OCI-LY7 (cell line): ENCODE measurements at regions not wholly inside any gene's neighbourhood (a gene's known extent, or its start where the extent isn't known, plus 50 kb on each side); places are given as distances from the start of the nearest gene placed in this dataset.
A peak's percentile ranks its signal among the peaks of the same experiment; 100 is the strongest.

Experiments
- BruUV-seq: library from RNA; stranded (reverse); fragments of 400-500 nt; replicated peaks from 2 replicates; lab custom pipeline; 2021; lab: Mats Ljungman, UMichigan
- CTCF ChIA-PET: fragments of 300-600 bp; sonication (Branson Sonifier 250); formaldehyde crosslinking; loops from one replicate; lab custom pipeline; 2022; ENCODE audit warnings: antibody characterized with exemption; ENCODE audit not compliant: unreplicated experiment; lab: Charles Lee
- POLR2A ChIA-PET: fragments of 300-600 bp; sonication (Branson Sonifier 250); formaldehyde crosslinking; loops from one replicate; lab custom pipeline; 2022; ENCODE audit warnings: antibody characterized with exemption; lab: Charles Lee
- DNase-seq: peaks from one replicate; pipeline ENCODE4 v3.0.0-alpha.2; 2015; ENCODE audit warnings: low spot score
- H2AFZ ChIP-seq: fragments of 200-600 bp; sonication (generic), shearing (Covaris generic); 2 replicates; pipeline ENCODE4 v1.6.1; 2014; ENCODE audit warnings: mild to moderate bottlenecking, antibody characterized with exemption, low read length, moderate library complexity
- H3K27ac ChIP-seq: fragments of 200-600 bp; sonication (generic); 2 replicates; pipeline ENCODE4 v1.5.1; 2014; ENCODE audit warnings: mixed run types, low read depth, mild to moderate bottlenecking, moderate library complexity, low read length, inconsistent platforms; ENCODE audit not compliant: poor library complexity, severe bottlenecking
- H3K36me3 ChIP-seq: fragments of 200-600 bp; sonication (generic); 2 replicates; pipeline ENCODE4 v1.6.1; 2014; ENCODE audit warnings: mild to moderate bottlenecking, antibody characterized with exemption, low read length, moderate library complexity, mixed read lengths; ENCODE audit not compliant: insufficient read depth
- H3K4me1 ChIP-seq: fragments of 200-600 bp; sonication (generic); 2 replicates; pipeline ENCODE4 v1.5.1; 2014; ENCODE audit warnings: mild to moderate bottlenecking, low read length; ENCODE audit not compliant: insufficient read depth, poor library complexity, severe bottlenecking
- H3K4me2 ChIP-seq: fragments of 200-600 bp; sonication (generic); 2 replicates; pipeline ENCODE4 v1.6.1; 2014; ENCODE audit warnings: mild to moderate bottlenecking, low read length
- H3K4me3 ChIP-seq: fragments of 200-600 bp; sonication (generic); 2 replicates; pipeline ENCODE4 v1.5.1; 2014; ENCODE audit warnings: mild to moderate bottlenecking, low read depth, low read length; ENCODE audit not compliant: poor library complexity, severe bottlenecking
- H3K79me2 ChIP-seq: fragments of 200-600 bp; sonication (generic); 2 replicates; pipeline ENCODE4 v1.6.1; 2016; ENCODE audit warnings: low read depth, mild to moderate bottlenecking, low read length, moderate library complexity, mixed read lengths; ENCODE audit not compliant: insufficient read depth
- H3K9me2 ChIP-seq: fragments of 200-600 bp; sonication (generic); 2 replicates; pipeline ENCODE4 v1.6.1; 2016; ENCODE audit warnings: mild to moderate bottlenecking, low read length, mixed read lengths; ENCODE audit not compliant: insufficient read depth
- H3K9me3 ChIP-seq: fragments of 200-600 bp; sonication (generic); 2 replicates; pipeline ENCODE4 v1.6.1; 2014; ENCODE audit warnings: mild to moderate bottlenecking, mixed run types, low read length, mixed read lengths
- H4K20me1 ChIP-seq: fragments of 200-600 bp; sonication (generic); 2 replicates; pipeline ENCODE4 v1.6.1; 2014; ENCODE audit warnings: mild to moderate bottlenecking, antibody characterized with exemption, low read length, moderate library complexity, mixed read lengths; ENCODE audit not compliant: insufficient read depth
- CTCF ChIP-seq: fragments of 200-600 bp; sonication (generic); conservative IDR thresholded peaks from 2 replicates; pipeline ENCODE4 v1.5.1; 2014; ENCODE audit warnings: mild to moderate bottlenecking, antibody characterized with exemption, low read length, moderate library complexity, mixed read lengths
- EZH2phosphoT487 ChIP-seq: fragments of 200-600 bp; sonication (generic); IDR thresholded peaks from 2 replicates; pipeline ENCODE4 v1.6.1; 2018; ENCODE audit warnings: low read depth, borderline replicate concordance, mild to moderate bottlenecking, mixed run types, antibody characterized with exemption, low read length, moderate library complexity, mixed read lengths
- intact Hi-C: fragments of 100-400 bp; cut with micrococcal nuclease; formaldehyde crosslinking; loops from one replicate; pipeline ENCODE4 v1.10.0; 2022; ENCODE audit not compliant: unreplicated experiment

GRCh38 chr18:46252759-46253158 lies 148.6 kb downstream of the HAUS1 start:
- Histone ChIP-seq H3K4me1 (peaks cover 27% of the 10 kb centered on the region), H3K4me3 (no peak overlapping the region), H3K4me2 (no peak overlapping the region), H3K27ac (no peak overlapping the region), H3K79me2 (peaks cover 20% of the 10 kb centered on the region; the same call in 1 of the 2 replicates), H3K9me2 (no peaks in the 10 kb centered on the region), H3K36me3 (peaks cover 12% of the 10 kb centered on the region; the same call in 1 of the 2 replicates), H2AFZ (no peak overlapping the region), H4K20me1 (no peaks in the 10 kb centered on the region), H3K9me3 (no peaks in the 10 kb centered on the region)
- TF ChIP-seq CTCF (no peak), EZH2phosphoT487 (no peak)
- ChIA-PET CTCF (no interaction called here), POLR2A (interaction anchor here (0.9 kb wide), 1 partner anchor 91 kb away, joined by 3 read pairs; no protein-coding TSS in a partner anchor)
- DNase-seq, result no peak
- intact Hi-C loops, result loop anchor here (5.0 kb wide), 1 partner anchor 80 kb away; a partner anchor contains a TSS
- no TSS peak for BruUV-seq

GRCh38 chr18:46253498-46253897 lies 149.3 kb downstream of the HAUS1 start:
- Histone ChIP-seq H2AFZ (no peak overlapping the region), H3K4me1 (peaks cover 27% of the 10 kb centered on the region), H4K20me1 (no peaks in the 10 kb centered on the region), H3K9me2 (no peaks in the 10 kb centered on the region), H3K36me3 (peaks cover 12% of the 10 kb centered on the region; the same call in 1 of the 2 replicates), H3K79me2 (peaks cover 20% of the 10 kb centered on the region; the same call in 1 of the 2 replicates), H3K9me3 (no peaks in the 10 kb centered on the region), H3K4me3 (no peak overlapping the region), H3K4me2 (no peak overlapping the region), H3K27ac (no peak overlapping the region)
- no peak for TF ChIP-seq EZH2phosphoT487
- TF ChIP-seq CTCF, result no peak
- POLR2A ChIA-PET, result no interaction called here
- BruUV-seq, result no TSS peak
- intact Hi-C loops, result loop anchor here (5.0 kb wide), 1 partner anchor 81 kb away; a partner anchor contains a TSS
- CTCF ChIA-PET, result no interaction called here
- no peak for DNase-seq

DNA sequence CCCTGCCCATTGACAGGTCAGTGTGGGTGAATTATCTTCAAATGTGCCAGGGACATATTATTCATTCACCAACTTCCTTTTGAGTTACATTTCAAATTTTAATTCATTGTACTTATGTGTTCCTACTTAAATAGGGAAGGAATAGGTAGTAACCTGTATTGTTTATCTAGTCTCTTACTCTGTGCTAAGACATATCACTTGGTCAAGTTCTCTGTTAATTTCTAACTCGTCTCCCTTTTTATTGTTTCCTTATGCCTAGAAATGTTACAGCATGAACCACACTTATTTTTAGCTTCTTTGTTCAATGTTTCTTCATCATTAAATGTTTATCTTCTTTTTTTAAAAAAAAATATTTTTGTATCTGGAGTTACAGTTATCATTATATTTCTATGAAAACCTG lies 151.9 kb downstream of the HAUS1 start:
- Histone ChIP-seq H3K9me3 (no peaks in the 10 kb centered on the region), H3K9me2 (no peaks in the 10 kb centered on the region), H2AFZ (no peak overlapping the region), H3K79me2 (peaks cover 10% of the 10 kb centered on the region; the same call in 1 of the 2 replicates), H3K4me2 (no peak overlapping the region), H3K4me1 (peaks cover 6% of the 10 kb centered on the region), H3K36me3 (peaks cover 12% of the 10 kb centered on the region; the same call in 1 of the 2 replicates), H3K27ac (no peak overlapping the region), H4K20me1 (no peaks in the 10 kb centered on the region), H3K4me3 (no peak overlapping the region)
- DNase-seq, result no peak
- ChIA-PET POLR2A (interaction anchor here (0.6 to 0.7 kb wide), 2 partner anchors 15 to 35 kb away, joined by 3 read pairs; no protein-coding TSS in a partner anchor), CTCF (no interaction called here)
- intact Hi-C loops, result no loop called here
- TF ChIP-seq EZH2phosphoT487 (no peak), CTCF (no peak)
- TSS peak; percentile 25 for BruUV-seq
